Testis (tissue), 2 donors: ENCODE measurements at regions not wholly inside any gene's neighbourhood (a gene's known extent, or its start where the extent isn't known, plus 50 kb on each side); places are given as distances from the start of the nearest gene placed in this dataset.

Experiments used
- DNase-seq: peaks from one replicate; pipeline ENCODE4 v3.0.0-alpha.2; 2019
- H3K27ac ChIP-seq, 2 donors: fragments of 200-600 bp; sonication (generic); one replicate each; pipeline ENCODE4 v1.5.1; 2019
- H3K27me3 ChIP-seq: fragments of 200-600 bp; sonication (generic); one replicate; pipeline ENCODE4 v1.5.1; 2019
- H3K36me3 ChIP-seq: fragments of 200-600 bp; sonication (generic); one replicate; pipeline ENCODE4 v1.5.1; 2017; ENCODE audit warnings: low read depth; ENCODE audit errors: missing control alignments
- H3K4me1 ChIP-seq: fragments of 200-600 bp; sonication (generic); one replicate; pipeline ENCODE4 v1.5.1; 2019
- H3K4me3 ChIP-seq, 2 donors: fragments of 200-600 bp; sonication (generic); one replicate each; pipeline ENCODE4 v1.5.1; 2017 to 2019
- H3K9me3 ChIP-seq: fragments of 200-600 bp; sonication (generic); one replicate; pipeline ENCODE4 v1.5.1; 2017
- CTCF ChIP-seq, 3 experiments: fragments of 450-650 bp in 2 of 3; fragments of 200-600 bp in 1 of 3; sonication (generic) in 1 of 3; IDR thresholded peaks; one replicate each; pipeline ENCODE4 v1.5.1; 2016 to 2019; ENCODE audit warnings: antibody characterized with exemption in 3 of 3, mild to moderate bottlenecking in 2 of 3, moderate library complexity in 1 of 3
- POLR2A ChIP-seq: fragments of 450-650 bp; IDR thresholded peaks from one replicate; pipeline ENCODE4 v1.6.1; 2017; ENCODE audit warnings: antibody characterized with exemption, mild to moderate bottlenecking, moderate library complexity
- WGBS, 2 donors: methylation state at CpG; one replicate each; pipeline ENCODE4 v1.1.5; 2018; 5-methylcytosine and 5-hydroxymethylcytosine counted together
- intact Hi-C: fragments of 100-400 bp; cut with DNase I; formaldehyde crosslinking; loops from one replicate; pipeline ENCODE4 v1.15.1; 2023; ENCODE audit warnings: low total_unique reads

GRCh38 chr3:106699122-106699521, 678.1 kb upstream of the CCDC54 start:
- H3K4me3 ChIP-seq, result no peak overlapping the region
- no peaks in the 10 kb centered on the region for H3K4me1 ChIP-seq
- H3K27me3 ChIP-seq, result no peaks in the 10 kb centered on the region
- H3K9me3 ChIP-seq, result no peaks in the 10 kb centered on the region
- intact Hi-C loops, result no loop called here
- WGBS, 2 donors, result 92 to 94% methylated on average over 5 of the region's 5 CpGs
- DNase-seq, result no peak
- H3K27ac ChIP-seq, result no peak overlapping the region
- TF ChIP-seq POLR2A (no peak), CTCF (IDR thresholded peaks at IDR 0.05) (no peak)
- no peaks in the 10 kb centered on the region for H3K36me3 ChIP-seq

- H3K9me3 ChIP-seq, result no peaks in the 10 kb centered on the region
- WGBS, 2 donors, result 75 to 97% methylated on average over 1 of the region's 1 CpG
- TF ChIP-seq POLR2A (no peak), CTCF (IDR thresholded peaks at IDR 0.05) (no peak)
- no peak overlapping the region for H3K27ac ChIP-seq
- intact Hi-C loops, result no loop called here
- no peak overlapping the region for H3K4me3 ChIP-seq
- no peaks in the 10 kb centered on the region for H3K4me1 ChIP-seq
- no peaks in the 10 kb centered on the region for H3K27me3 ChIP-seq
- no peak for DNase-seq
- H3K36me3 ChIP-seq, result no peaks in the 10 kb centered on the region
Measured at GRCh38 chr3:106700981-106701380, 676.3 kb upstream of the CCDC54 start.

- no peaks in the 10 kb centered on the region for H3K36me3 ChIP-seq
- intact Hi-C loops, result no loop called here
- H3K27ac ChIP-seq, result no peak overlapping the region
- TF ChIP-seq POLR2A (no peak), CTCF (IDR thresholded peaks at IDR 0.05) (no peak)
- H3K4me1 ChIP-seq, result no peaks in the 10 kb centered on the region
- 91 to 93% methylated on average over 2 of the region's 2 CpGs for WGBS, 2 donors
- H3K4me3 ChIP-seq, result no peak overlapping the region
- H3K27me3 ChIP-seq, result no peaks in the 10 kb centered on the region
- no peak for DNase-seq
- H3K9me3 ChIP-seq, result no peaks in the 10 kb centered on the region
Measured at GRCh38 chr3:106703524-106703923, 673.7 kb upstream of the CCDC54 start.

- no peak overlapping the region for H3K4me3 ChIP-seq
- no peaks in the 10 kb centered on the region for H3K9me3 ChIP-seq
- no peak for TF ChIP-seq CTCF (IDR thresholded peaks at IDR 0.05)
- no peak for TF ChIP-seq POLR2A
- no peaks in the 10 kb centered on the region for H3K36me3 ChIP-seq
- no peaks in the 10 kb centered on the region for H3K4me1 ChIP-seq
- intact Hi-C loops, result no loop called here
- no peaks in the 10 kb centered on the region for H3K27me3 ChIP-seq
- WGBS, 2 donors, result 78 to 80% methylated on average over 1 of the region's 1 CpG
- H3K27ac ChIP-seq, result no peak overlapping the region
- DNase-seq, result no peak
Measured at GRCh38 chr3:106707347-106707746, 669.9 kb upstream of the CCDC54 start.

GRCh38 chr3:106710596-106710995, 666.6 kb upstream of the CCDC54 start:
- Histone ChIP-seq H3K9me3 (no peaks in the 10 kb centered on the region), H3K36me3 (no peaks in the 10 kb centered on the region), H3K4me1 (no peaks in the 10 kb centered on the region), H3K27me3 (no peaks in the 10 kb centered on the region), H3K27ac (no peak overlapping the region), H3K4me3 (no peak overlapping the region)
- 95 to 98% methylated on average over 3 of the region's 3 CpGs for whole genome bisulfite sequencing, 2 donors
- TF ChIP-seq POLR2A (no peak), CTCF (IDR thresholded peaks at IDR 0.05) (no peak)
- intact Hi-C loops, result no loop called here
- no peak for DNase-seq
